Transverse colon (tissue), 4 donors: ENCODE measurements at regions not wholly inside any gene's neighbourhood (a gene's known extent, or its start where the extent isn't known, plus 50 kb on each side); places are given as distances from the start of the nearest gene placed in this dataset.

Experiments used
- DNase-seq: peaks from one replicate; pipeline ENCODE4 v3.0.0-alpha.2; 2019
- H3K27ac ChIP-seq, 4 donors: fragments of 200-600 bp; sonication (generic); 2 replicates each; pipeline ENCODE4 v1.5.1; 2016 to 2018; ENCODE audit warnings: inconsistent platforms in 4 of 4
- H3K27me3 ChIP-seq: fragments of 200-600 bp; sonication (generic); 2 replicates; pipeline ENCODE4 v1.5.1; 2017; ENCODE audit warnings: inconsistent platforms
- H3K36me3 ChIP-seq, 4 donors: fragments of 200-600 bp; sonication (generic); 2 replicates each; pipeline ENCODE4 v1.5.1; 2017 to 2019; ENCODE audit warnings: inconsistent platforms in 4 of 4
- H3K4me1 ChIP-seq, 4 donors: fragments of 200-600 bp; sonication (generic); 2 replicates each; pipeline ENCODE4 v1.5.1; 2017 to 2020; ENCODE audit warnings: inconsistent platforms in 4 of 4
- H3K4me3 ChIP-seq, 4 donors: fragments of 200-600 bp; sonication (generic); 1 replicate in 1 of 4; 2 replicates in 3 of 4; pipeline versions ENCODE4 v1.5.1 to v1.6.1; 2017 to 2019; ENCODE audit warnings: inconsistent platforms in 4 of 4
- H3K9me3 ChIP-seq, 2 donors: fragments of 200-600 bp; sonication (generic); 2 replicates each; pipeline ENCODE4 v1.5.1; 2017 to 2019; ENCODE audit warnings: inconsistent platforms in 2 of 2
- CTCF ChIP-seq, 5 experiments: fragments of 200-600 bp in 3 of 5; fragments of 450-650 bp in 2 of 5; sonication (generic) in 3 of 5; IDR thresholded peaks; 1 replicate in 2 of 5; 2 replicates in 3 of 5; pipeline ENCODE4 v1.5.1; 2016 to 2017; ENCODE audit warnings: antibody characterized with exemption in 5 of 5, inconsistent platforms in 3 of 5, mild to moderate bottlenecking in 2 of 5, moderate library complexity in 1 of 5
- EP300 ChIP-seq: sonication (generic); formaldehyde crosslinking; IDR thresholded peaks from one replicate; pipeline ENCODE4 v1.6.1; 2017; ENCODE audit warnings: antibody characterized with exemption, low read depth
- POLR2A ChIP-seq: fragments of 450-650 bp; IDR thresholded peaks from one replicate; pipeline ENCODE4 v1.6.1; 2016; ENCODE audit warnings: antibody characterized with exemption, mild to moderate bottlenecking, moderate library complexity
- POLR2AphosphoS5 ChIP-seq, 3 donors: sonication (generic); formaldehyde crosslinking; IDR thresholded peaks; one replicate each; pipeline ENCODE4 v1.6.1; 2016; ENCODE audit warnings: antibody characterized with exemption in 3 of 3
- WGBS, 2 donors: methylation state at CpG; one replicate each; pipeline ENCODE4 v1.1.5; 2018; ENCODE audit warnings: low coverage in 1 of 2; 5-methylcytosine and 5-hydroxymethylcytosine counted together
- in situ Hi-C, 4 donors: fragments of 200-750 bp; cut with MboI; loops; one replicate each; pipeline versions ENCODE4 v1.15.0 to v1.15.1; 2017; ENCODE audit warnings: low sequenced_read_pairs in 3 of 4, low pct_ligation_motif_present in 1 of 4, low pct_unique_long_range_greater_than_20kb in 1 of 4
- intact Hi-C: fragments of 100-400 bp; cut with DNase I; formaldehyde crosslinking; loops from one replicate; pipeline ENCODE4 v1.15.1; 2023; ENCODE audit warnings: low total_unique reads

- Histone ChIP-seq H3K4me3 (no peak overlapping the region), H3K9me3 (no peaks in the 10 kb centered on the region), H3K4me1 (no peaks in the 10 kb centered on the region), H3K27ac (no peak overlapping the region), H3K27me3 (no peaks in the 10 kb centered on the region), H3K36me3 (no peaks in the 10 kb centered on the region)
- intact Hi-C loops, result no loop called here
- WGBS, 2 donors, result 75 to 90% methylated on average over 6 to 13 of the region's 15 CpGs
- in situ Hi-C loops, result no loop called here
- TF ChIP-seq POLR2AphosphoS5 (IDR thresholded peaks at IDR 0.05) (no peak), CTCF (IDR thresholded peaks at IDR 0.05) (no peak), POLR2A (no peak), EP300 (no peak)
- DNase-seq, result no peak
Measured at GRCh38 chr2:100673691-100674485, 111.1 kb downstream of the PDCL3 start.

GRCh38 chr2:100674666-100675065 lies 111.9 kb downstream of the PDCL3 start:
- Histone ChIP-seq H3K4me3 (no peak overlapping the region), H3K9me3 (no peaks in the 10 kb centered on the region), H3K27ac (no peak overlapping the region), H3K36me3 (no peaks in the 10 kb centered on the region), H3K4me1 (no peaks in the 10 kb centered on the region), H3K27me3 (no peaks in the 10 kb centered on the region)
- intact Hi-C loops (no loop called here), in situ Hi-C loops (no loop called here)
- DNase-seq, result no peak
- WGBS, 2 donors, result 67 to 79% methylated on average over 1 to 10 of the region's 10 CpGs
- TF ChIP-seq POLR2AphosphoS5 (IDR thresholded peaks at IDR 0.05), result no peak
- no peak for TF ChIP-seq EP300
- TF ChIP-seq CTCF (IDR thresholded peaks at IDR 0.05), result no peak
- TF ChIP-seq POLR2A, result no peak

- no peaks in the 10 kb centered on the region for H3K4me1 ChIP-seq
- WGBS, 2 donors, result 91 to 93% methylated on average over 4 to 6 of the region's 6 CpGs
- DNase-seq, result no peak
- no peak overlapping the region for H3K4me3 ChIP-seq
- H3K27me3 ChIP-seq, result no peaks in the 10 kb centered on the region
- intact Hi-C loops (no loop called here), in situ Hi-C loops (no loop called here)
- H3K27ac ChIP-seq, result no peak overlapping the region
- no peak for TF ChIP-seq EP300
- TF ChIP-seq POLR2AphosphoS5 (IDR thresholded peaks at IDR 0.05), result no peak
- no peak for TF ChIP-seq POLR2A
- no peak for TF ChIP-seq CTCF (IDR thresholded peaks at IDR 0.05)
- no peaks in the 10 kb centered on the region for H3K9me3 ChIP-seq
- H3K36me3 ChIP-seq, result no peaks in the 10 kb centered on the region
Measured at GRCh38 chr2:100675373-100675772, 112.6 kb downstream of the PDCL3 start.

- intact Hi-C loops (no loop called here), in situ Hi-C loops (no loop called here)
- no peak for TF ChIP-seq POLR2A
- no peak for TF ChIP-seq EP300
- TF ChIP-seq CTCF (IDR thresholded peaks at IDR 0.05), result no peak
- no peak for TF ChIP-seq POLR2AphosphoS5 (IDR thresholded peaks at IDR 0.05)
- no peaks in the 10 kb centered on the region for H3K9me3 ChIP-seq
- no peak for DNase-seq
- H3K4me3 ChIP-seq, result no peak overlapping the region
- no peaks in the 10 kb centered on the region for H3K36me3 ChIP-seq
- no peaks in the 10 kb centered on the region for H3K27me3 ChIP-seq
- no peak overlapping the region for H3K27ac ChIP-seq
- no peaks in the 10 kb centered on the region for H3K4me1 ChIP-seq
- WGBS, 2 donors, result 78 to 80% methylated on average over 1 to 4 of the region's 4 CpGs
Measured at GRCh38 chr2:100675855-100676254, 113.1 kb downstream of the PDCL3 start.
